ENCODE measurements at regions not wholly inside any gene's neighbourhood (a gene's known extent, or its start where the extent isn't known, plus 50 kb on each side); places are given as distances from the start of the nearest gene placed in this dataset.

GRCh38 chr6:26161322-26161721 lies 74.1 kb downstream of the HFE start:
- no peaks in the 10 kb centered on the region for H4K20me1 ChIP-seq (ENCODE audit: insufficient read depth, low read length)
- no peak overlapping the region for H2AFZ ChIP-seq (ENCODE audit: low read length)
- intact Hi-C loops (cut with micrococcal nuclease; ENCODE audit: unreplicated experiment) = no loop called here
- peak overlapping the region; percentile 99 for H3K27ac ChIP-seq (ENCODE audit: low read depth, low read length, poor library complexity, severe bottlenecking)
- DNase-seq (ENCODE audit: low spot score) = no peak
- no peaks in the 10 kb centered on the region for H3K9me2 ChIP-seq (ENCODE audit: insufficient read depth, low read length)
- ChIA-PET CTCF (ENCODE audit: unreplicated experiment) (no interaction called here), POLR2A (interaction anchor here (1.5 to 11.6 kb wide), 8 partner anchors 8 to 1705 kb away, joined by 4 to 330 read pairs (median 37); a partner anchor contains a TSS)
- no peaks in the 10 kb centered on the region for H3K36me3 ChIP-seq (ENCODE audit: insufficient read depth, low read length)
- H3K79me2 ChIP-seq (ENCODE audit: insufficient read depth, low read depth, low read length) = 0 out of 2 replicates have a peak, but pooled peaks cover 19% of the 10 kb centered on the region
- H3K4me2 ChIP-seq (ENCODE audit: low read length) = no peak overlapping the region
- H3K4me3 ChIP-seq (ENCODE audit: low read depth, low read length, poor library complexity, severe bottlenecking) = no peak overlapping the region
- H3K4me1 ChIP-seq (ENCODE audit: insufficient read depth, low read length, poor library complexity, severe bottlenecking) = peaks cover 55% of the 10 kb centered on the region
- H3K9me3 ChIP-seq (ENCODE audit: low read length) = no peaks in the 10 kb centered on the region
- TF ChIP-seq CTCF (conservative IDR thresholded peaks at IDR 0.05; ENCODE audit: low read length) (no peak), EZH2phosphoT487 (IDR thresholded peaks at IDR 0.05; ENCODE audit: borderline replicate concordance, low read depth, low read length) (no peak)
- no TSS peak for BruUV-seq (replicated peaks)

- Histone ChIP-seq H3K4me3 (ENCODE audit: low read depth, low read length, poor library complexity, severe bottlenecking) (no peak overlapping the region), H3K4me1 (ENCODE audit: insufficient read depth, low read length, poor library complexity, severe bottlenecking) (peaks cover 55% of the 10 kb centered on the region), H2AFZ (ENCODE audit: low read length) (no peak overlapping the region), H3K36me3 (ENCODE audit: insufficient read depth, low read length) (no peaks in the 10 kb centered on the region), H3K79me2 (ENCODE audit: insufficient read depth, low read depth, low read length) (0 out of 2 replicates have a peak, but pooled peaks cover 19% of the 10 kb centered on the region), H3K9me2 (ENCODE audit: insufficient read depth, low read length) (no peaks in the 10 kb centered on the region), H3K4me2 (ENCODE audit: low read length) (peak overlapping the region; percentile 38; the same call in 1 of the 2 replicates), H3K27ac (ENCODE audit: low read depth, low read length, poor library complexity, severe bottlenecking) (no peak overlapping the region), H3K9me3 (ENCODE audit: low read length) (no peaks in the 10 kb centered on the region), H4K20me1 (ENCODE audit: insufficient read depth, low read length) (no peaks in the 10 kb centered on the region)
- no TSS peak for BruUV-seq (replicated peaks)
- POLR2A ChIA-PET = interaction anchor here (0.5 to 11.6 kb wide), 8 partner anchors 11 to 131 kb away, joined by 3 to 330 read pairs (median 7); a partner anchor contains a TSS
- intact Hi-C loops (cut with micrococcal nuclease; ENCODE audit: unreplicated experiment) = no loop called here
- no peak for TF ChIP-seq EZH2phosphoT487 (IDR thresholded peaks at IDR 0.05; ENCODE audit: borderline replicate concordance, low read depth, low read length)
- no peak for TF ChIP-seq CTCF (conservative IDR thresholded peaks at IDR 0.05; ENCODE audit: low read length)
- CTCF ChIA-PET (ENCODE audit: unreplicated experiment) = interaction anchor here (0.6 kb wide), 1 partner anchor 8 kb away, joined by 3 read pairs; no protein-coding TSS in a partner anchor
- DNase-seq (ENCODE audit: low spot score) = no peak
These were observed 75.2 kb downstream of the HFE start for GRCh38 chr6:26162399-26162798.

GRCh38 chr6:26163427-26164119 lies 76.3 kb downstream of the HFE start:
- BruUV-seq (replicated peaks) = no TSS peak

More at GRCh38 chr6:26163427-26164119, 76.3 kb downstream of the HFE start:
- POLR2A ChIA-PET = interaction anchor here (0.7 to 11.6 kb wide), 10 partner anchors 8 to 1674 kb away, joined by 3 to 330 read pairs (median 6); a partner anchor contains a TSS
- Histone ChIP-seq H3K79me2 (ENCODE audit: insufficient read depth, low read depth, low read length) (peaks cover 24% of the 10 kb centered on the region; the same call in 1 of the 2 replicates), H3K9me3 (ENCODE audit: low read length) (no peaks in the 10 kb centered on the region), H3K4me3 (ENCODE audit: low read depth, low read length, poor library complexity, severe bottlenecking) (no peak overlapping the region), H3K9me2 (ENCODE audit: insufficient read depth, low read length) (no peaks in the 10 kb centered on the region), H3K4me2 (ENCODE audit: low read length) (peak overlapping the region; percentile 38), H4K20me1 (ENCODE audit: insufficient read depth, low read length) (no peaks in the 10 kb centered on the region), H2AFZ (ENCODE audit: low read length) (peak overlapping the region; percentile 44; the same call in 1 of the 2 replicates), H3K27ac (ENCODE audit: low read depth, low read length, poor library complexity, severe bottlenecking) (peak overlapping the region; percentile 63), H3K36me3 (ENCODE audit: insufficient read depth, low read length) (no peaks in the 10 kb centered on the region), H3K4me1 (ENCODE audit: insufficient read depth, low read length, poor library complexity, severe bottlenecking) (peaks cover 57% of the 10 kb centered on the region)
- TF ChIP-seq CTCF (conservative IDR thresholded peaks at IDR 0.05; ENCODE audit: low read length) (no peak), EZH2phosphoT487 (IDR thresholded peaks at IDR 0.05; ENCODE audit: borderline replicate concordance, low read depth, low read length) (no peak)
- CTCF ChIA-PET (ENCODE audit: unreplicated experiment) = no interaction called here
- intact Hi-C loops (cut with micrococcal nuclease; ENCODE audit: unreplicated experiment) = no loop called here
- DNase-seq (ENCODE audit: low spot score) = no peak
